Hepatocyte (in vitro differentiated cells): ENCODE measurements at regions not wholly inside any gene's neighbourhood (a gene's known extent, or its start where the extent isn't known, plus 50 kb on each side); places are given as distances from the start of the nearest gene placed in this dataset.

Experiments
- DNase-seq: peaks from one replicate; pipeline ENCODE4 v3.0.0-alpha.2; 2016; ENCODE audit warnings: low spot score
- H2AFZ ChIP-seq: fragments of 200-600 bp; sonication (generic); 2 replicates; pipeline ENCODE4 v1.6.0; 2016; ENCODE audit warnings: antibody characterized with exemption, mild to moderate bottlenecking
- H3K27ac ChIP-seq: fragments of 200-600 bp; sonication (generic); 2 replicates; pipeline ENCODE4 v1.5.1; 2016; ENCODE audit warnings: mild to moderate bottlenecking
- H3K27me3 ChIP-seq: fragments of 200-600 bp; sonication (generic); 2 replicates; pipeline ENCODE4 v1.6.1; 2016
- H3K36me3 ChIP-seq: fragments of 200-600 bp; sonication (generic); replicated peaks from 2 replicates; pipeline ENCODE4 v1.5.1; 2016; ENCODE audit warnings: low read depth; ENCODE audit not compliant: insufficient read depth
- H3K4me1 ChIP-seq: fragments of 200-600 bp; sonication (generic); 2 replicates; pipeline ENCODE4 v1.5.1; 2016; ENCODE audit warnings: mild to moderate bottlenecking, moderate library complexity; ENCODE audit not compliant: insufficient read depth
- H3K4me2 ChIP-seq: fragments of 200-600 bp; sonication (generic); 2 replicates; pipeline ENCODE4 v1.6.0; 2016
- H3K4me3 ChIP-seq: fragments of 200-600 bp; sonication (generic); 2 replicates; pipeline ENCODE4 v1.5.1; 2016; ENCODE audit warnings: mild to moderate bottlenecking
- H3K79me2 ChIP-seq: fragments of 200-600 bp; sonication (generic); 2 replicates; pipeline ENCODE4 v1.6.0; 2017; ENCODE audit warnings: mild to moderate bottlenecking
- H3K9me2 ChIP-seq: fragments of 200-600 bp; sonication (generic); replicated peaks from 2 replicates; pipeline ENCODE4 v1.6.0; 2017; ENCODE audit warnings: mild to moderate bottlenecking; ENCODE audit not compliant: insufficient read depth
- H3K9me3 ChIP-seq: fragments of 200-600 bp; sonication (generic); 2 replicates; pipeline ENCODE4 v1.5.1; 2016; ENCODE audit warnings: low read depth, mild to moderate bottlenecking
- H4K20me1 ChIP-seq: fragments of 200-600 bp; sonication (generic); 2 replicates; pipeline ENCODE4 v1.6.0; 2016; ENCODE audit warnings: mild to moderate bottlenecking; ENCODE audit not compliant: insufficient read depth, poor library complexity, severe bottlenecking
- CTCF ChIP-seq: fragments of 200-600 bp; sonication (generic); IDR thresholded peaks from 2 replicates; pipeline ENCODE4 v1.5.1; 2016; ENCODE audit warnings: antibody characterized with exemption, mild to moderate bottlenecking; ENCODE audit not compliant: poor library complexity
- EZH2 ChIP-seq: fragments of 200-600 bp; sonication (generic); IDR thresholded peaks from 2 replicates; pipeline ENCODE4 v1.6.1; 2016; ENCODE audit warnings: antibody characterized with exemption, mild to moderate bottlenecking, borderline replicate concordance
- EZH2phosphoT487 ChIP-seq: fragments of 200-600 bp; sonication (generic); IDR thresholded peaks from one replicate; pipeline ENCODE4 v1.6.1; 2018; ENCODE audit warnings: antibody characterized with exemption, mild to moderate bottlenecking, low read depth, moderate library complexity; ENCODE audit not compliant: unreplicated experiment, severe bottlenecking
- WGBS: methylation state at CpG from one replicate; pipeline ENCODE4 v1.1.6; 2016; ENCODE audit warnings: low lambda C conversion rate; ENCODE audit errors: missing lambda C conversion rate; 5-methylcytosine and 5-hydroxymethylcytosine counted together

- no peak for TF ChIP-seq EZH2
- no peak for TF ChIP-seq EZH2phosphoT487
- TF ChIP-seq CTCF: no peak
- Histone ChIP-seq H3K27me3 (no peaks in the 10 kb centered on the region), H3K27ac (no peak overlapping the region), H2AFZ (no peak overlapping the region), H3K4me1 (no peaks in the 10 kb centered on the region), H3K4me2 (no peak overlapping the region), H4K20me1 (no peaks in the 10 kb centered on the region), H3K79me2 (no peaks in the 10 kb centered on the region), H3K36me3 (no peaks in the 10 kb centered on the region), H3K9me2 (no peaks in the 10 kb centered on the region), H3K4me3 (no peak overlapping the region), H3K9me3 (no peaks in the 10 kb centered on the region)
- peak; percentile 16 for DNase-seq
- WGBS: 59% methylated on average over 6 of the region's 6 CpGs
Measured at GRCh38 chr20:10777710-10778109, 103.9 kb upstream of the JAG1 start.

- H4K20me1 ChIP-seq: no peaks in the 10 kb centered on the region
Measured at GRCh38 chr20:10779911-10780310, 106.1 kb upstream of the JAG1 start.

DNA sequence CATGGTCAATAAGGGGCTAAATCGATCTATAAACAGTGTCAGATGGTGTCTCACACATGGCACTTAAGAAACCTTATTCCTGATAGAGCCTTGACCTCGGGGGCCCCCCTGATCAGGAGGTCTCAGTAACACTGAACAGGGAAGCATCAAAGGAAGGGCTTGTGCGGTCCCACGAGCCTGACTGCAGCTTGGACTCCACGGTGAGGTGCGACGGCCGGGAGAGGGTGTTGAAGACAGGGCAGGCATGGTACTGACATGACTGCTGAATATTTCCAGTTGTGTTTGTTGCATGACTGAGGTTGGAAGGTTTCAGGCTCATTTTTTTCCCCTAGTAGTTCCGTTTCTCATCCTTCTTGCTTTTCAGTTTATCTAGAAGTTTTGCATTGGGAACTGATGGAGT is 107.1 kb upstream of the JAG1 start:
- H3K36me3 ChIP-seq: no peaks in the 10 kb centered on the region
- H3K9me2 ChIP-seq: no peaks in the 10 kb centered on the region
- H3K79me2 ChIP-seq: no peaks in the 10 kb centered on the region
- H3K4me2 ChIP-seq: no peak overlapping the region
- no peaks in the 10 kb centered on the region for H3K9me3 ChIP-seq
- 43% methylated on average over 9 of the region's 9 CpGs for WGBS
- DNase-seq: no peak
- no peak for TF ChIP-seq CTCF
- TF ChIP-seq EZH2: no peak
- TF ChIP-seq EZH2phosphoT487: no peak
- peaks cover 6% of the 10 kb centered on the region for H3K4me1 ChIP-seq
- H3K4me3 ChIP-seq: no peak overlapping the region
- H3K27me3 ChIP-seq: no peaks in the 10 kb centered on the region
- no peaks in the 10 kb centered on the region for H4K20me1 ChIP-seq
- no peak overlapping the region for H2AFZ ChIP-seq
- no peak overlapping the region for H3K27ac ChIP-seq

More at GRCh38 chr20:10779911-10780310, 106.1 kb upstream of the JAG1 start:
- Histone ChIP-seq H3K4me3 (no peak overlapping the region), H3K27ac (no peak overlapping the region), H3K4me2 (no peak overlapping the region), H3K79me2 (no peaks in the 10 kb centered on the region), H3K9me2 (no peaks in the 10 kb centered on the region), H3K4me1 (peaks cover 6% of the 10 kb centered on the region), H3K27me3 (no peaks in the 10 kb centered on the region), H3K9me3 (no peaks in the 10 kb centered on the region), H3K36me3 (no peaks in the 10 kb centered on the region), H2AFZ (no peak overlapping the region)
- DNase-seq: no peak
- WGBS: 47% methylated on average over 1 of the region's 1 CpG
- TF ChIP-seq CTCF (no peak), EZH2phosphoT487 (no peak), EZH2 (no peak)

DNA sequence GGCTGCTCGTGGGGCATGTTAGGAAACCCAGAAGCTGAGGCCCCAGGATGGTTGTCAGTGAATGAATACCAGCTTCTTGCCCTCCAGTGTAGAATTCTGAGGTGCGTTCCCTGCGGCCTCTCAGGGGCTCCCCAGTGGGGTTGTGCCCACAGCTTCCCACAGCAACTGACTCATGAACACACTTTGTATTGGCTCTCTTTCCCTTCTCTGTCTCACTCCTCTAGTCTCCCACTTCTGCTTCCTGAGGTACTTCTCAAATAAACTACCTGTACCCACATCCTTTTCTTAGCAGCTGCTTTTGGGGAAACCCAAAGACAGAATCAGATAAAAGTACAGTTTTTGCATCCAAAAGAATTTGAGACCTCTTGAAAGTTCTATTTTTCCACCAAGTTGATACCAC is 107.7 kb upstream of the JAG1 start:
- no peak overlapping the region for H3K27ac ChIP-seq

More for the DNA sequence above, 107.7 kb upstream of the JAG1 start:
- H3K9me3 ChIP-seq: no peaks in the 10 kb centered on the region
- no peaks in the 10 kb centered on the region for H3K9me2 ChIP-seq
- no peak overlapping the region for H3K4me2 ChIP-seq
- H4K20me1 ChIP-seq: no peaks in the 10 kb centered on the region
- H3K36me3 ChIP-seq: no peaks in the 10 kb centered on the region
- no peaks in the 10 kb centered on the region for H3K79me2 ChIP-seq
- H3K27me3 ChIP-seq: no peaks in the 10 kb centered on the region
- no peak overlapping the region for H3K4me3 ChIP-seq
- H2AFZ ChIP-seq: no peak overlapping the region
- 94% methylated on average over 3 of the region's 3 CpGs for WGBS
- TF ChIP-seq EZH2phosphoT487 (no peak), EZH2 (no peak), CTCF (no peak)
- H3K4me1 ChIP-seq: peaks cover 6% of the 10 kb centered on the region
- DNase-seq: no peak
